ENCODE measurements at regions not wholly inside any gene's neighbourhood (a gene's known extent, or its start where the extent isn't known, plus 50 kb on each side); places are given as distances from the start of the nearest gene placed in this dataset.

DNA sequence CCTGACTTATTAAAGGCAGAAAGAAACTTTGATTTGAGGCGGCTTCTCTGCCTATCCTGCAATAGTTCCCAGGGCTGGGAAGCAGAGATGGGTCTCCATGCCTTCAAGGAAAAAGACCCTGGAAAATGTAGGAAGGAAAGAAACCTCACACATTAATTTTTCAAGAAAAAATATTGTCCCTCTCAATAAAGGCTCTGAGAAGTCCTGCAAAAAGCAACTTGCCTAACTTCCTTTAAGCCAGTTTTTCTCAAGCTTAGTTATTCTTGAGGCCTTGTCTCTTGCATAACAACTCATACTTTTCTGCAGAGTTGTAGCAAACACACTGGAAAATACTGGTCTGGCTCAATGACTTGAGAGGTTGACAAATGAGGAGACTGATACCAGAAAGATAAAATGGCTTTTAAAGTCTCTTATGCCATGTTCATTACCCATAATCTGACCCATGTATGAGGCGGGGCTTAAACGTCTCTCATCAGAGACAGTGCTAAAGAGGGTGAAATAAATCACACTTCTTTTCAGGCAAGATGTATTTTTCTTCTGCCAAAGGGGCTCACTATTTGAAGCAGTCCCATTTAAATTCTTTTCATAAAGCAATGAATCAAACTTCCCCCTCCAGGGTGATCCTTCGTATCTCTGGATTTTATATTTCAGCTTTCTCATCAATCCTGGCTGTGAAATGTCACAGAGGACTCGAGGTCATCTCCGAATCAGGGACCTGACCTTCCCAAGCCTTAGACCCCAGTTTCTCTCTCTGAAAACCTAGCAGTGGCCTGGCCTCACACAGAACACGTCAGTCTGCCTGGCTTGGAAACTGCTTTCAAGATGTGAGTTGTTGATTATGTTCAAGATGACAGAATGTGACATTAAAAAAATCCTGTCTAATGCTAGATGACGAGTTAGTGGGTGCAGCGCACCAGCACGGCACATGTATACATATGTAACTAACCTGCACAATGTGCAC, 82.3 kb upstream of the KCNG1 start:
- Histone ChIP-seq H3K79me2 (ENCODE audit: low read length) (no peaks in the 10 kb centered on the region), H4K20me1 (ENCODE audit: insufficient read depth, low read length) (no peaks in the 10 kb centered on the region), H3K9ac (ENCODE audit: low read length) (no peak overlapping the region), H2AFZ (ENCODE audit: low read depth, low read length) (no peak overlapping the region), H3K27ac (ENCODE audit: low read length) (no peak overlapping the region), H3K36me3 (replicated peaks; ENCODE audit: low read depth, low read length) (no peaks in the 10 kb centered on the region), H3K4me2 (ENCODE audit: low read length) (no peak overlapping the region), H3K27me3 (ENCODE audit: low read depth, low read length) (peaks cover 70% of the 10 kb centered on the region), H3K9me3 (ENCODE audit: insufficient read depth, low read length) (no peaks in the 10 kb centered on the region), H3K4me1 (ENCODE audit: low read length) (no peaks in the 10 kb centered on the region), H3K4me3 (ENCODE audit: low read length) (no peak overlapping the region)
- TF ChIP-seq, protein P1, sequence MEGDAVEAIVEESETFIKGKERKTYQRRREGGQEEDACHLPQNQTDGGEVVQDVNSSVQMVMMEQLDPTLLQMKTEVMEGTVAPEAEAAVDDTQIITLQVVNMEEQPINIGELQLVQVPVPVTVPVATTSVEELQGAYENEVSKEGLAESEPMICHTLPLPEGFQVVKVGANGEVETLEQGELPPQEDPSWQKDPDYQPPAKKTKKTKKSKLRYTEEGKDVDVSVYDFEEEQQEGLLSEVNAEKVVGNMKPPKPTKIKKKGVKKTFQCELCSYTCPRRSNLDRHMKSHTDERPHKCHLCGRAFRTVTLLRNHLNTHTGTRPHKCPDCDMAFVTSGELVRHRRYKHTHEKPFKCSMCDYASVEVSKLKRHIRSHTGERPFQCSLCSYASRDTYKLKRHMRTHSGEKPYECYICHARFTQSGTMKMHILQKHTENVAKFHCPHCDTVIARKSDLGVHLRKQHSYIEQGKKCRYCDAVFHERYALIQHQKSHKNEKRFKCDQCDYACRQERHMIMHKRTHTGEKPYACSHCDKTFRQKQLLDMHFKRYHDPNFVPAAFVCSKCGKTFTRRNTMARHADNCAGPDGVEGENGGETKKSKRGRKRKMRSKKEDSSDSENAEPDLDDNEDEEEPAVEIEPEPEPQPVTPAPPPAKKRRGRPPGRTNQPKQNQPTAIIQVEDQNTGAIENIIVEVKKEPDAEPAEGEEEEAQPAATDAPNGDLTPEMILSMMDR (IDR thresholded peaks at IDR 0.05; ENCODE audit: low read depth, low read length) = no peak
- TF ChIP-seq EZH2phosphoT487 (IDR thresholded peaks at IDR 0.05; ENCODE audit: low read depth) = no peak

DNA sequence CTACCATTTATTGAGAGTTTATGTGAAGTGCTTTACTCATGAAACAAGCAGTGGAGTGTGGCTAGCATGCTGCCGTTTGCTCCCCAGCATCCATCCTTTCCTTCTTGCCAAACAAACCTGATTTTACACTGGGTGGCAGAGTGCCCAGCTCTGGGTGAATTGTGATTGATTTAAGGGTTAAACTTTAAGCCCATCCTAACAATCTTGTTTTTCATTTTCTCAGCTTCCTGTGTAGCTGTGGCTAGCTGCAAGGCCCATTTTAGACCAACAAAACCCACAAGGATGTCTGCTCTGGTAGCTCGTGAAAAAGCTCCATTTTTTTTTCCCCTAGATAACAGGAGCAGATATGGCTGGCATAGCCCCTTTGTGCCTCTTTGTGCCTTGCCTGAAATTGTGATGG, 77.7 kb upstream of the KCNG1 start:
- no peaks in the 10 kb centered on the region for H3K4me1 ChIP-seq (ENCODE audit: low read length)
- no peak overlapping the region for H3K9ac ChIP-seq (ENCODE audit: low read length)
- no peaks in the 10 kb centered on the region for H3K36me3 ChIP-seq (replicated peaks; ENCODE audit: low read depth, low read length)
- peaks cover 76% of the 10 kb centered on the region for H3K27me3 ChIP-seq (ENCODE audit: low read depth, low read length)
- no peak overlapping the region for H3K4me3 ChIP-seq (ENCODE audit: low read length)
- no peaks in the 10 kb centered on the region for H3K79me2 ChIP-seq (ENCODE audit: low read length)
- no peak overlapping the region for H2AFZ ChIP-seq (ENCODE audit: low read depth, low read length)
- H3K27ac ChIP-seq (ENCODE audit: low read length) = no peak overlapping the region
- H4K20me1 ChIP-seq (ENCODE audit: insufficient read depth, low read length) = no peaks in the 10 kb centered on the region
- H3K4me2 ChIP-seq (ENCODE audit: low read length) = no peak overlapping the region
- H3K9me3 ChIP-seq (ENCODE audit: insufficient read depth, low read length) = no peaks in the 10 kb centered on the region
- TF ChIP-seq, protein P1 (IDR thresholded peaks at IDR 0.05; ENCODE audit: low read depth, low read length) = no peak
- TF ChIP-seq EZH2phosphoT487 (IDR thresholded peaks at IDR 0.05; ENCODE audit: low read depth) = no peak

DNA sequence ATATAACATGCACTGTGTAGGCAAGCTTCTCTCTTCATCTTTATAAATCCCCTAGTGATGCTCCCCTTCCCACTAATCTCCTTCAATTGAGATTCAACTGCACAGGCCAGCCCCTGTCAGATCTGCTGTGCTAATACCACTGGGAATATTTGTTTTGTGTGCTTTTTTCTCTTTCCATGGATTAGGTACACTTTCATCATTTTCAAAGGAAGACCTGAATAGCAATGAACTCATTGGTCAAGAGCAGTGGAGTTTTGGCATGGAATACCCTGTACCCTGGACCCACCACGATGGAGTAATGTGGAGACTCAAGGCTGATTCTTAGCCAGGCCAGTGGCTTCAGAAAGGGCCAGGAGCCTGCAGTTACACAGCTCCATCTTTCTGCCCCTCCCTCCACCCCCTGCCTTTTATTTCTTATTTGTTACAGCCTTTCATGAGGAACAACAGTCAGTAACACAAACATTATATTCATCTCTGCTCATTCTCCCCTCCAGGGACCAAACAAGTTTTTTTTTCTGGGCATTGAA, 75.4 kb upstream of the KCNG1 start:
- H4K20me1 ChIP-seq (ENCODE audit: insufficient read depth, low read length) = no peaks in the 10 kb centered on the region
- H3K36me3 ChIP-seq (replicated peaks; ENCODE audit: low read depth, low read length) = no peaks in the 10 kb centered on the region
- no peak overlapping the region for H3K4me2 ChIP-seq (ENCODE audit: low read length)
- H2AFZ ChIP-seq (ENCODE audit: low read depth, low read length) = no peak overlapping the region
- H3K27ac ChIP-seq (ENCODE audit: low read length) = no peak overlapping the region
- TF ChIP-seq EZH2phosphoT487 (IDR thresholded peaks at IDR 0.05; ENCODE audit: low read depth) = no peak
- TF ChIP-seq, protein P1 (IDR thresholded peaks at IDR 0.05; ENCODE audit: low read depth, low read length) = no peak
- H3K79me2 ChIP-seq (ENCODE audit: low read length) = no peaks in the 10 kb centered on the region
- no peaks in the 10 kb centered on the region for H3K9me3 ChIP-seq (ENCODE audit: insufficient read depth, low read length)
- H3K9ac ChIP-seq (ENCODE audit: low read length) = no peak overlapping the region
- peaks cover 68% of the 10 kb centered on the region for H3K27me3 ChIP-seq (ENCODE audit: low read depth, low read length)
- H3K4me3 ChIP-seq (ENCODE audit: low read length) = no peak overlapping the region
- no peaks in the 10 kb centered on the region for H3K4me1 ChIP-seq (ENCODE audit: low read length)

DNA sequence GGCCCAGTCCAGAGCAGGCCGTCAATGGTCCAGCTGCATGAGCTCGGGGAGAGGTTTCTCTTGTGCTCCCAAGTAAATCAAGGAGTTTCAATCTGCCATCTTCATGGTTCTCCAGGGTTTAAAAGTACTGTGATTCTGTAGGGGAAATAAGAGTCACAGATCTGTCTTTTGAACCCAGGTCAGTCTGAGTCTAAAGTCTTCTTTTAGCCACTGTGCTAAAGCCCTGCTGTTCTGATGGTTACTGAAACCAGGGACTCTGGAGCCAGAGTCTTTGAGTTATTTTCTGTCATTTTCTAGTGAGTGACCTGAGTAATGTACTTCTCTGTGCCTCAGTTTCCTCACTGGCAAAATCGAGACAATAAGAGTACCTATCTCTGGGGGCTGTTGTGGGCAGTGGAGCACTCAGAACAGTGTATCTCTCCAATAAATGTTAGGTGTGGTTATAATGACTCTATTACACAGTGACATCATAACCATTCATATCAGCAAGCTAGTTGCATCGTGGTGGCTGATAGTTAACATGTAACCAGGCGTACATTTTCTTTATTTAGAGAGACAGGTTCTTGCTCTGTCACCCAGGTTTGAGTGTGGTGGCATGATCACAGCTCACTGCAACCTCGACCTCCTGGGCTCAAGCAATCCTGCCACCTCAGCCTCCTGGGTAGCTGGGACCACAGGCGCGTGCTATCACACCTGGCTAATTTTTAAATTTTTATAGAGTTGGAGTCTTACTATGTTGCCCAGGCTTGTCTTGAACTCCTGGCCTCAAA, 74.6 kb upstream of the KCNG1 start:
- Histone ChIP-seq H3K4me2 (ENCODE audit: low read length) (no peak overlapping the region), H3K4me3 (ENCODE audit: low read length) (no peak overlapping the region), H3K79me2 (ENCODE audit: low read length) (no peaks in the 10 kb centered on the region), H3K4me1 (ENCODE audit: low read length) (no peaks in the 10 kb centered on the region), H3K36me3 (replicated peaks; ENCODE audit: low read depth, low read length) (no peaks in the 10 kb centered on the region), H2AFZ (ENCODE audit: low read depth, low read length) (no peak overlapping the region), H3K27ac (ENCODE audit: low read length) (no peak overlapping the region), H3K27me3 (ENCODE audit: low read depth, low read length) (peaks cover 70% of the 10 kb centered on the region), H3K9ac (ENCODE audit: low read length) (no peak overlapping the region), H4K20me1 (ENCODE audit: insufficient read depth, low read length) (no peaks in the 10 kb centered on the region), H3K9me3 (ENCODE audit: insufficient read depth, low read length) (no peaks in the 10 kb centered on the region)
- TF ChIP-seq, protein P1 (IDR thresholded peaks at IDR 0.05; ENCODE audit: low read depth, low read length) = no peak
- no peak for TF ChIP-seq EZH2phosphoT487 (IDR thresholded peaks at IDR 0.05; ENCODE audit: low read depth)
